ENCODE measurements at regions not wholly inside any gene's neighbourhood (a gene's known extent, or its start where the extent isn't known, plus 50 kb on each side); places are given as distances from the start of the nearest gene placed in this dataset.

DNA sequence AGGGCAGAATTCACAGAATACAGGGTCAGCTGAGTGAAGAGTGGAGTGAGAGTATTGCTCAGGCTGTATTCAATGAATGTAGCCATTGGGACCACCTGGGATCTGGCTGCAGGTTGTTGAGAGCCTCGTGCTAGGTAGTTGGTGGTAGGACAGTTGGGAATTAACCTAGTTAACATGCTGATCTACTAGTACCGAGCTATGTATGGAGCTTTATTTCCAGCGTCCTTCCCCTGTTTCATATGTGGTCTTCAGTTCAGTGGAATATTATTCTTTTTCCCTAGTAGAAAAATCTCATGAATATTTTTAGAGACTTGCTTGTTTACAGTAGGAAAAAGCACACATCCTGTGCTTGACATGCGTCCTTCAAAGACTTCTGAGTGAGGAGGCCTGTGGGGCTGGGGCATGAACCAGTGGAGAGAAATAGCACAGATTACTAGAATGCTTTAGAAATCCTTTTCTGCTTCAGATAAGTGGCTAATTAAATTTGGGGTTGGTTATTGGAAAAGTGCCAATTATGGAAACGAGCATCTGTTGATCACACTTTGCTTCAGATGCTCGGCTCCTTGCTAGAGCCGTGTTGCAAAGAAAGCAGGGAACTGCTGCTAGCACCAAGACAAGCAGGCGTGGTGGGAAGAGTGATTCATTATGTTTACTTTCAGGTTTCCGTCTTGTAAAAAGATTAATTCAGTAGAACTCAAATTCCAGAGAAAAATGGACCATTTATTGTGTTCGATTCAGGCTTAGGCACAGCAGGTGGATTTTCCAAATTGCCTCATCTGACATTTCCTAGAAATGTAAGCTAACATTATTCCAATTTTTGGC lies 53.6 kb downstream of the ARF6 start:
- no peaks in the 10 kb centered on the region for H3K9me3 ChIP-seq (ENCODE audit: control insufficient read depth, insufficient read depth, low read length)
- no peaks in the 10 kb centered on the region for H3K4me1 ChIP-seq (ENCODE audit: control insufficient read depth, insufficient read depth, low read length)
- no peak overlapping the region for H3K27ac ChIP-seq (ENCODE audit: low read depth, low read length)
- no peak overlapping the region for H3K9ac ChIP-seq (ENCODE audit: low read depth, low read length)
- no peak overlapping the region for H3K4me3 ChIP-seq (ENCODE audit: low read depth, low read length)
- no peaks in the 10 kb centered on the region for H3K36me3 ChIP-seq (ENCODE audit: control insufficient read depth, insufficient read depth, low read length)
- no peaks in the 10 kb centered on the region for H3K27me3 ChIP-seq (ENCODE audit: control insufficient read depth, insufficient read depth, low read length)

DNA sequence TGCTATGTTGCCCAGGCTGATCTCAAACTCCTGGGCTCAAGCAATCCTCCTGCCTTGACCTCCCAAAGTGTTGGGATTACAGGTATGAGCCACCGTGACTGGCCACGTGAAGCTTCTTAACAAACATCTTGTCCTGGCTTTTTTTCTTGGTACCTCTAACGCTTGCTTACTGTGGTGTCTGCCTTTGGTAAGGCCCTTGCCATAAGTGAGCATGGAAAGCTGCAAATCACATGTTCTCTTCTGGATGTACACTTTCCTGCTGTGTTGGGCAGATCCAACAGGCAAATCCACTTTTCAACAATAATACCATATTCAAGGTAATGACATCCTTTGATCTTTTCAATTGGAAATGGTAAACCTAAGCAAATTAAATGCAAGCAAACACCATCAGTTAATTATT lies 54.6 kb downstream of the ARF6 start:
- Histone ChIP-seq H3K36me3 (ENCODE audit: control insufficient read depth, insufficient read depth, low read length) (no peaks in the 10 kb centered on the region), H3K4me3 (ENCODE audit: low read depth, low read length) (no peak overlapping the region), H3K9me3 (ENCODE audit: control insufficient read depth, insufficient read depth, low read length) (no peaks in the 10 kb centered on the region), H3K27ac (ENCODE audit: low read depth, low read length) (no peak overlapping the region), H3K27me3 (ENCODE audit: control insufficient read depth, insufficient read depth, low read length) (no peaks in the 10 kb centered on the region), H3K9ac (ENCODE audit: low read depth, low read length) (no peak overlapping the region), H3K4me1 (ENCODE audit: control insufficient read depth, insufficient read depth, low read length) (no peaks in the 10 kb centered on the region)

DNA sequence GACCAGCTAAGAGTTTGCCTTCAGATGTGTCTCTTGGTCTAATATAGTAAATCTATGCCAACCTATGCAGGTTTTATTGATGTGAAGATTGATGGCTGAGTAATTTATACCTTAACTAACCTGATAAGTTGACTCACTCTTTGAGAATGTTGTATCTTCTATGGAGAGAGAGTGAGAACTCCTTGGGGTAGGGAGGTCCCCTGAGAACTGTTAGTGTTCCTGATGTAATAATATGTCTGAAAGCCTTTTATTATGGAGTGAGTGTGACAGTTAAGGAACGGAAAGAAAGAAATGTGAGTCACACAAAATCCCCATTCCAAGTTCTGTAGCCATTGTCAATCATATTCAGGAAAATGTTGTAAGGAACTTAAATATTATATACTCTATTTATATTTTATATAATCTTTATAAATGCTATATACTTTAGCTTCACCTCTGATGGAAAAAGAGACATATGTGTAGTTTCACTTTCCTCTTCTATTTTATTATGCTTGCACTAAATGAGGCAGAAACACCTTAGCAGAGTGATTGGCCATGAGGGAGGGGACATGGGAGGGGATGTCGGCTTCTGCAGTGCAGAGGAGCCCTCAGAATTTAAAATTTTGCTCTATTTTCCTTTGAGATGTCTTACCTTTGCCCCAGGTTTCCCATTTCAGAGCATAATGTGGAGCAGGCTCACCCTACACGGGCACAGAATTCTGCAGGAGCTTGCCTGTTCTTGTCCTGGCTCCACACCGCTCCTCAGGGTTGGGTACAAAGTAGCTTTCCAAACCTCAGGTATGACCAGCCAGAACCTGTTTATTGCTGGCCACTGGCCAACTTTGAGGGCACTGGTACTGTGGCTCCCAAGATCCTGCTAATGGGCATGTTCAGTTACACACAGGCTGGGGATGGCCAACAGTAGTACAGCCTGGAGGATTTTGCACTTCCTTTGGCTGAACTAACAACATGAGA lies 57.7 kb downstream of the ARF6 start:
- no peaks in the 10 kb centered on the region for H3K9me3 ChIP-seq (ENCODE audit: control insufficient read depth, insufficient read depth, low read length)
- no peak overlapping the region for H3K27ac ChIP-seq (ENCODE audit: low read depth, low read length)
- H3K4me3 ChIP-seq (ENCODE audit: low read depth, low read length) = no peak overlapping the region
- no peaks in the 10 kb centered on the region for H3K27me3 ChIP-seq (ENCODE audit: control insufficient read depth, insufficient read depth, low read length)
- no peaks in the 10 kb centered on the region for H3K36me3 ChIP-seq (ENCODE audit: control insufficient read depth, insufficient read depth, low read length)
- H3K9ac ChIP-seq (ENCODE audit: low read depth, low read length) = no peak overlapping the region
- H3K4me1 ChIP-seq (ENCODE audit: control insufficient read depth, insufficient read depth, low read length) = no peaks in the 10 kb centered on the region

DNA sequence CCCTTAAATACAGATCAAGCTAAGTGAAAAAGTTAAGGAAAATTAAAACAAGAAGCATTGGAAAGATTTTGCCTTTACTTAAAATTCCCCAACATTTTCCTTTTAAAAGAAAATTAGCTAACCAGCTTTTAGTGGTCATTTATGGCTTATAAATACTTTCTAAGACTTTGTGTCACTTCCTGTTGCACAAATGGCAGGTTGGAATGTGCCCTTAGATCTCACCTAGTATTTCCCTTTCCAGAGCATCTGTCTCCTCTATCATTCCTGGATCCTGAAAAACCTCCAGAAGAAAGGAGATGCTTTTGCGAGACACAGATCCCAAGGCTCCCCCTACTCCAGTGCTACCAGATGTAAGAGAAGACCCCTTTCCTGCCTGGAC lies 58.3 kb downstream of the ARF6 start:
- Histone ChIP-seq H3K27ac (ENCODE audit: low read depth, low read length) (no peak overlapping the region), H3K27me3 (ENCODE audit: control insufficient read depth, insufficient read depth, low read length) (no peaks in the 10 kb centered on the region), H3K4me1 (ENCODE audit: control insufficient read depth, insufficient read depth, low read length) (no peaks in the 10 kb centered on the region), H3K9ac (ENCODE audit: low read depth, low read length) (no peak overlapping the region), H3K4me3 (ENCODE audit: low read depth, low read length) (no peak overlapping the region), H3K36me3 (ENCODE audit: control insufficient read depth, insufficient read depth, low read length) (no peaks in the 10 kb centered on the region), H3K9me3 (ENCODE audit: control insufficient read depth, insufficient read depth, low read length) (no peaks in the 10 kb centered on the region)

DNA sequence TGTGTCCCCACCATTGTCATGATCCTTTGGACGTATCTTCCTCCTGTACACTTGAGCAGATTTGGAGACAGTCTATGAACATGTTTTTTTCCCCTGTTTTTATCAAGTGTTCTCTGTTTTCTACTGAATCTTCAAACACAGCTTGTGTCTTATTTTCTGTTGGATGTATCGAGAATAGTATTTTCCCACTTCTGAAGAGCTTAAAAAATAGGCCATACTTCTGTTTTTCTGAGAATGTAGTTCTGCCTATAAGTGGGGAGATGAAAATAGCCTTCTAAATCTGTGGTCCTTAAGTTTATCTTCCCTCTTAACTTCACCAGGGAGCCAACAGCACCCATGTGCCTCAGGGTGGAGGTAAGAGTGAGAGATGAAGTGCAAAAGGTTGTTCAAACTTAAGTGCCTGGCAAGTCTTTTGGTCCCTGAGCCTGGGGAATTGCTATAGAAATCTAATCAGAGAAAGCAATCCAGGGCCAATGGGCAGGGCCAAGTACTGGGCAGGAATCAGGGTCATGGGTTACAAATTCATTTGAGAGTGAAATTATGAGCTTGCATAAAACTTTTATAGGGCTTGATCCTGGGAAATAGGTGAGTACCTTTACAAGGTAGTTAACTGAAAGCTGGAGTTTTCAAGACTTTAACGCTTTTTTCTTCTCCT lies 58.9 kb downstream of the ARF6 start:
- Histone ChIP-seq H3K4me1 (ENCODE audit: control insufficient read depth, insufficient read depth, low read length) (no peaks in the 10 kb centered on the region), H3K27ac (ENCODE audit: low read depth, low read length) (no peak overlapping the region), H3K27me3 (ENCODE audit: control insufficient read depth, insufficient read depth, low read length) (no peaks in the 10 kb centered on the region)

GRCh38 chr14:49953196-49953595 lies 60.3 kb downstream of the ARF6 start:
- no peak overlapping the region for H3K27ac ChIP-seq (ENCODE audit: low read depth, low read length)
- H3K27me3 ChIP-seq (ENCODE audit: control insufficient read depth, insufficient read depth, low read length) = no peaks in the 10 kb centered on the region
- H3K4me1 ChIP-seq (ENCODE audit: control insufficient read depth, insufficient read depth, low read length) = no peaks in the 10 kb centered on the region
- no peak overlapping the region for H3K4me3 ChIP-seq (ENCODE audit: low read depth, low read length)
- no peaks in the 10 kb centered on the region for H3K36me3 ChIP-seq (ENCODE audit: control insufficient read depth, insufficient read depth, low read length)
- no peak overlapping the region for H3K9ac ChIP-seq (ENCODE audit: low read depth, low read length)
- no peaks in the 10 kb centered on the region for H3K9me3 ChIP-seq (ENCODE audit: control insufficient read depth, insufficient read depth, low read length)

More for the DNA sequence above, 58.9 kb downstream of the ARF6 start:
- Histone ChIP-seq H3K36me3 (ENCODE audit: control insufficient read depth, insufficient read depth, low read length) (no peaks in the 10 kb centered on the region), H3K9me3 (ENCODE audit: control insufficient read depth, insufficient read depth, low read length) (no peaks in the 10 kb centered on the region), H3K9ac (ENCODE audit: low read depth, low read length) (no peak overlapping the region), H3K4me3 (ENCODE audit: low read depth, low read length) (no peak overlapping the region)

DNA sequence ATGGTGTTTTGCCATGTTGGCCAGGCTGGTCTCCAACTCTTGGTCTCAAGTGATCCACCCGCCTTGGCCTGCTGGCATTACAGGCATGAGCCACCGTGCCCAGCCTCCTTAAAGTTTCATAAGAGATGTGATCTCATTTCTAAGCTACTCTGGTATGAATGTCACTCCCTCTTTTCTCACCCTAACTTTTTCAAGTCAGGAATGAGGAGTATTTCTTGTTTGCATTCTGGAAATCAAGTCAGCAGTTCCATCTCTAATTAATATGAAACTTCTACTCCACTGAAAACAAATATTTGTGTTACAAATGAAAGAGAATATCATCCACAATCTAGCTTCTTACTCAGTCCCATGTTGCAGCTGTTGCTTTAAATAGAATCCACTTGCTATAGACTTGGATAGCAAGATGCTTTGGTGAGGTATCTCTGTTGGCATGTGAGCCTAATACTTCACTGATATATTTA lies 61.3 kb downstream of the ARF6 start:
- H3K9ac ChIP-seq (ENCODE audit: low read depth, low read length) = no peak overlapping the region
- no peaks in the 10 kb centered on the region for H3K9me3 ChIP-seq (ENCODE audit: control insufficient read depth, insufficient read depth, low read length)
- H3K27ac ChIP-seq (ENCODE audit: low read depth, low read length) = no peak overlapping the region
- no peaks in the 10 kb centered on the region for H3K27me3 ChIP-seq (ENCODE audit: control insufficient read depth, insufficient read depth, low read length)
- H3K36me3 ChIP-seq (ENCODE audit: control insufficient read depth, insufficient read depth, low read length) = no peaks in the 10 kb centered on the region
- no peaks in the 10 kb centered on the region for H3K4me1 ChIP-seq (ENCODE audit: control insufficient read depth, insufficient read depth, low read length)
- H3K4me3 ChIP-seq (ENCODE audit: low read depth, low read length) = no peak overlapping the region

DNA sequence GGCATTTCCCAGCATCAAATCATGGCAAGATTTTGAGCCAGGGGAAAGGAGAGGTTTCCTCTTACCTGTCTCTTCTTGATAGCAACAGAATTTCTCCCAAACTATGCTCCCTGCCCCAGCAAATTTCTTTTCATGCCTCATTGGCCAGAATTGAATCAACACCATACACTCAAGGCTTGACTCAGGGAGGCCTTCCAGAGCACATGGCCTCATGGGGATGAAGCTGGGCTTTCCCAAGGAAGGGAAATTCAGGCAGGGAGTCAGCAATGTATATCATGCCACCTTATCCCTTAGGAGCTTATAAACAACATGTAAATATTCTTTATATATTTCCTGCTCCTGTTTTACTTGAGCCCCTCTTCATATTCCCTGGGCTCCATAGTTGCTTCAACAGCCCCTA lies 62.1 kb downstream of the ARF6 start:
- no peaks in the 10 kb centered on the region for H3K27me3 ChIP-seq (ENCODE audit: control insufficient read depth, insufficient read depth, low read length)
- no peaks in the 10 kb centered on the region for H3K4me1 ChIP-seq (ENCODE audit: control insufficient read depth, insufficient read depth, low read length)
- no peak overlapping the region for H3K4me3 ChIP-seq (ENCODE audit: low read depth, low read length)
- H3K9me3 ChIP-seq (ENCODE audit: control insufficient read depth, insufficient read depth, low read length) = no peaks in the 10 kb centered on the region
- no peaks in the 10 kb centered on the region for H3K36me3 ChIP-seq (ENCODE audit: control insufficient read depth, insufficient read depth, low read length)
- no peak overlapping the region for H3K9ac ChIP-seq (ENCODE audit: low read depth, low read length)
- H3K27ac ChIP-seq (ENCODE audit: low read depth, low read length) = no peak overlapping the region

- no peak overlapping the region for H3K4me3 ChIP-seq (ENCODE audit: low read depth, low read length)
- no peaks in the 10 kb centered on the region for H3K9me3 ChIP-seq (ENCODE audit: control insufficient read depth, insufficient read depth, low read length)
- H3K9ac ChIP-seq (ENCODE audit: low read depth, low read length) = no peak overlapping the region
- H3K36me3 ChIP-seq (ENCODE audit: control insufficient read depth, insufficient read depth, low read length) = no peaks in the 10 kb centered on the region
- no peaks in the 10 kb centered on the region for H3K4me1 ChIP-seq (ENCODE audit: control insufficient read depth, insufficient read depth, low read length)
- no peaks in the 10 kb centered on the region for H3K27me3 ChIP-seq (ENCODE audit: control insufficient read depth, insufficient read depth, low read length)
- no peak overlapping the region for H3K27ac ChIP-seq (ENCODE audit: low read depth, low read length)
Measured at GRCh38 chr14:49957089-49957852, 64.4 kb downstream of the ARF6 start.

DNA sequence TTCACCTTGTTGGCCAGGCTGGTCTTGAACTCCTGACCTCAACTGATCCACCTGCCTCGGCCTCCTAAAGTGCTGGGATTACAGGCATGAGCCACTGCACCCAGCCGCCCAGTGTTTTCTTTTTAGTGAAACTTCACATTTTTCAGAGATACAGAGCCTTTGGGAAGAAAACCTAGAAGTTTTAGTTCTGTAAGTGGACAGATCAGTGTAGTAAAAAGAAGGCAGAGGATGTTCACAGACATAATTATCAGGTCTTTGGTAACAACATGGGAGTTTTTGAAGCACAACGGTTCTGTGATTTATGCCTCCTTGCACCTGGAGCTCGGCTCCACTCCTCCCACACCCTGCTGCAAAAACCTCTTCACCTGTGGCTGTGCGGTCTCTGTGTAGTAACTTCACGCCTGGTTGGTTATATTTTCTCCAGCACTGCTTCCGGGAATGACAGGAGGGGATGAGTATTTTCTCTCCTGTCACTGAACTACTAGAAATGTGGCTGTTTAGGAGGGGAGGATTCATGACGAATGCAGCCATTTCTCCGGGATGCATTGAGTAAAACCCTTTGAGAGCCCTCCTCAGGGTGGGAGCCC lies 67.0 kb downstream of the ARF6 start:
- H3K4me3 ChIP-seq (ENCODE audit: low read depth, low read length) = no peak overlapping the region
- no peak overlapping the region for H3K27ac ChIP-seq (ENCODE audit: low read depth, low read length)
- no peak overlapping the region for H3K9ac ChIP-seq (ENCODE audit: low read depth, low read length)
- H3K4me1 ChIP-seq (ENCODE audit: control insufficient read depth, insufficient read depth, low read length) = no peaks in the 10 kb centered on the region
- no peaks in the 10 kb centered on the region for H3K9me3 ChIP-seq (ENCODE audit: control insufficient read depth, insufficient read depth, low read length)
- H3K27me3 ChIP-seq (ENCODE audit: control insufficient read depth, insufficient read depth, low read length) = no peaks in the 10 kb centered on the region
- H3K36me3 ChIP-seq (ENCODE audit: control insufficient read depth, insufficient read depth, low read length) = no peaks in the 10 kb centered on the region
